ENCODE measurements at regions not wholly inside any gene's neighbourhood (a gene's known extent, or its start where the extent isn't known, plus 50 kb on each side); places are given as distances from the start of the nearest gene placed in this dataset.

DNA sequence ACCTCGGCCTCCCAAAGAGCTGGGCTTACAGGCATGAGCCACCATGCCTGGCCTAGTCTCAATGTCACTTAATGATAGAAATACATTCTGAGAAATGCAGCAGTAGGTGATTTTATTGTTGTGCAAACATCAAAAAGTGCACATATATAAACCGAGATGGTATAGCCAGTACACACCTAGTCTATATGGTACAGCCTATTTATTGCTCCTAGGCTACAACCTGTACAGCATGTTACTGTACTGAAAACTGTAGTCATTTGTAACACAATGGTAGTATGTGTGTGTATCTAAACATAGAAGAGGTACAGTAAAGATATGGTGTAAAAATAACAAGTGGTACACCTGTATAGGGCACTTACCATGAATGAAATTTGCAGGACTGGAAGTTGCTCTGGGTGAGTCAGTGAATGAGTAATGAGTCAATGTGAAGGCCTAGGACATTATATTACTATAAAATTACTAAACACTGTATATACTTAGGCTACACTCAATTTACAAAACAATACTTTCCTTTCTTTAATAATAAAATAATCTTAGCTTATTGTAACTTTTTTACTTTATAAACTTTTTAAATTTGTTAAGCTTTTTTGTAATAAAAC is 166.7 kb upstream of the SYT1 start:
- TF ChIP-seq, protein P1, sequence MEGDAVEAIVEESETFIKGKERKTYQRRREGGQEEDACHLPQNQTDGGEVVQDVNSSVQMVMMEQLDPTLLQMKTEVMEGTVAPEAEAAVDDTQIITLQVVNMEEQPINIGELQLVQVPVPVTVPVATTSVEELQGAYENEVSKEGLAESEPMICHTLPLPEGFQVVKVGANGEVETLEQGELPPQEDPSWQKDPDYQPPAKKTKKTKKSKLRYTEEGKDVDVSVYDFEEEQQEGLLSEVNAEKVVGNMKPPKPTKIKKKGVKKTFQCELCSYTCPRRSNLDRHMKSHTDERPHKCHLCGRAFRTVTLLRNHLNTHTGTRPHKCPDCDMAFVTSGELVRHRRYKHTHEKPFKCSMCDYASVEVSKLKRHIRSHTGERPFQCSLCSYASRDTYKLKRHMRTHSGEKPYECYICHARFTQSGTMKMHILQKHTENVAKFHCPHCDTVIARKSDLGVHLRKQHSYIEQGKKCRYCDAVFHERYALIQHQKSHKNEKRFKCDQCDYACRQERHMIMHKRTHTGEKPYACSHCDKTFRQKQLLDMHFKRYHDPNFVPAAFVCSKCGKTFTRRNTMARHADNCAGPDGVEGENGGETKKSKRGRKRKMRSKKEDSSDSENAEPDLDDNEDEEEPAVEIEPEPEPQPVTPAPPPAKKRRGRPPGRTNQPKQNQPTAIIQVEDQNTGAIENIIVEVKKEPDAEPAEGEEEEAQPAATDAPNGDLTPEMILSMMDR (IDR thresholded peaks at IDR 0.05), result no peak
- TF ChIP-seq, protein P2, sequence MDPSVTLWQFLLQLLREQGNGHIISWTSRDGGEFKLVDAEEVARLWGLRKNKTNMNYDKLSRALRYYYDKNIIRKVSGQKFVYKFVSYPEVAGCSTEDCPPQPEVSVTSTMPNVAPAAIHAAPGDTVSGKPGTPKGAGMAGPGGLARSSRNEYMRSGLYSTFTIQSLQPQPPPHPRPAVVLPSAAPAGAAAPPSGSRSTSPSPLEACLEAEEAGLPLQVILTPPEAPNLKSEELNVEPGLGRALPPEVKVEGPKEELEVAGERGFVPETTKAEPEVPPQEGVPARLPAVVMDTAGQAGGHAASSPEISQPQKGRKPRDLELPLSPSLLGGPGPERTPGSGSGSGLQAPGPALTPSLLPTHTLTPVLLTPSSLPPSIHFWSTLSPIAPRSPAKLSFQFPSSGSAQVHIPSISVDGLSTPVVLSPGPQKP (IDR thresholded peaks at IDR 0.05; ENCODE audit: low read depth, low read length), result no peak
- TF ChIP-seq, protein P3, sequence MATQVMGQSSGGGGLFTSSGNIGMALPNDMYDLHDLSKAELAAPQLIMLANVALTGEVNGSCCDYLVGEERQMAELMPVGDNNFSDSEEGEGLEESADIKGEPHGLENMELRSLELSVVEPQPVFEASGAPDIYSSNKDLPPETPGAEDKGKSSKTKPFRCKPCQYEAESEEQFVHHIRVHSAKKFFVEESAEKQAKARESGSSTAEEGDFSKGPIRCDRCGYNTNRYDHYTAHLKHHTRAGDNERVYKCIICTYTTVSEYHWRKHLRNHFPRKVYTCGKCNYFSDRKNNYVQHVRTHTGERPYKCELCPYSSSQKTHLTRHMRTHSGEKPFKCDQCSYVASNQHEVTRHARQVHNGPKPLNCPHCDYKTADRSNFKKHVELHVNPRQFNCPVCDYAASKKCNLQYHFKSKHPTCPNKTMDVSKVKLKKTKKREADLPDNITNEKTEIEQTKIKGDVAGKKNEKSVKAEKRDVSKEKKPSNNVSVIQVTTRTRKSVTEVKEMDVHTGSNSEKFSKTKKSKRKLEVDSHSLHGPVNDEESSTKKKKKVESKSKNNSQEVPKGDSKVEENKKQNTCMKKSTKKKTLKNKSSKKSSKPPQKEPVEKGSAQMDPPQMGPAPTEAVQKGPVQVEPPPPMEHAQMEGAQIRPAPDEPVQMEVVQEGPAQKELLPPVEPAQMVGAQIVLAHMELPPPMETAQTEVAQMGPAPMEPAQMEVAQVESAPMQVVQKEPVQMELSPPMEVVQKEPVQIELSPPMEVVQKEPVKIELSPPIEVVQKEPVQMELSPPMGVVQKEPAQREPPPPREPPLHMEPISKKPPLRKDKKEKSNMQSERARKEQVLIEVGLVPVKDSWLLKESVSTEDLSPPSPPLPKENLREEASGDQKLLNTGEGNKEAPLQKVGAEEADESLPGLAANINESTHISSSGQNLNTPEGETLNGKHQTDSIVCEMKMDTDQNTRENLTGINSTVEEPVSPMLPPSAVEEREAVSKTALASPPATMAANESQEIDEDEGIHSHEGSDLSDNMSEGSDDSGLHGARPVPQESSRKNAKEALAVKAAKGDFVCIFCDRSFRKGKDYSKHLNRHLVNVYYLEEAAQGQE (IDR thresholded peaks at IDR 0.05), result no peak
- no peak for TF ChIP-seq CHD4 (IDR thresholded peaks at IDR 0.05; ENCODE audit: borderline replicate concordance)
- no peak for TF ChIP-seq MYC (IDR thresholded peaks at IDR 0.05; ENCODE audit: borderline replicate concordance, low read length)
- TF ChIP-seq POLR2A (IDR thresholded peaks at IDR 0.05; ENCODE audit: low read length), result no peak
- no peak for TF ChIP-seq SREBF2 (IDR thresholded peaks at IDR 0.05)
- TF ChIP-seq NPAS2 (CRISPR knock-in tag; IDR thresholded peaks at IDR 0.05; ENCODE audit: borderline replicate concordance), result no peak
- TF ChIP-seq RFX5 (IDR thresholded peaks at IDR 0.05), result no peak
- no peak for TF ChIP-seq ESRRA (IDR thresholded peaks at IDR 0.05; ENCODE audit: borderline replicate concordance, low read length)
- no peak for TF ChIP-seq EP300 (IDR thresholded peaks at IDR 0.05)
